Thyroid gland (tissue), 4 donors: ENCODE measurements at regions not wholly inside any gene's neighbourhood (a gene's known extent, or its start where the extent isn't known, plus 50 kb on each side); places are given as distances from the start of the nearest gene placed in this dataset.

Source experiments
- CTCF ChIP-seq, 6 experiments: fragments of 200-600 bp in 3 of 6; fragments of 450-650 bp in 3 of 6; sonication (generic) in 3 of 6; IDR thresholded peaks; one replicate each; pipeline ENCODE4 v1.5.1; 2016 to 2019; ENCODE audit warnings: antibody characterized with exemption in 6 of 6, mild to moderate bottlenecking in 2 of 6, inconsistent platforms in 1 of 6, moderate library complexity in 1 of 6
- POLR2A ChIP-seq, 2 donors: fragments of 450-650 bp; IDR thresholded peaks; one replicate each; pipeline ENCODE4 v1.6.1; 2017; ENCODE audit warnings: antibody characterized with exemption in 2 of 2, mild to moderate bottlenecking in 2 of 2, moderate library complexity in 1 of 2

GRCh38 chrX:721354-721753 is 90.8 kb downstream of the SHOX start:
- no peak for TF ChIP-seq CTCF (IDR thresholded peaks at IDR 0.05)
- TF ChIP-seq POLR2A (IDR thresholded peaks at IDR 0.05) = no peak
